Testis (tissue), 2 donors: ENCODE measurements at regions not wholly inside any gene's neighbourhood (a gene's known extent, or its start where the extent isn't known, plus 50 kb on each side); places are given as distances from the start of the nearest gene placed in this dataset.

ENCODE experiments used
- DNase-seq: peaks from one replicate; pipeline ENCODE4 v3.0.0-alpha.2; 2019
- H3K27ac ChIP-seq, 2 donors: fragments of 200-600 bp; sonication (generic); one replicate each; pipeline ENCODE4 v1.5.1; 2019
- H3K27me3 ChIP-seq: fragments of 200-600 bp; sonication (generic); one replicate; pipeline ENCODE4 v1.5.1; 2019
- H3K36me3 ChIP-seq: fragments of 200-600 bp; sonication (generic); one replicate; pipeline ENCODE4 v1.5.1; 2017; ENCODE audit warnings: low read depth; ENCODE audit errors: missing control alignments
- H3K4me1 ChIP-seq: fragments of 200-600 bp; sonication (generic); one replicate; pipeline ENCODE4 v1.5.1; 2019
- H3K4me3 ChIP-seq, 2 donors: fragments of 200-600 bp; sonication (generic); one replicate each; pipeline ENCODE4 v1.5.1; 2017 to 2019
- H3K9me3 ChIP-seq: fragments of 200-600 bp; sonication (generic); one replicate; pipeline ENCODE4 v1.5.1; 2017
- CTCF ChIP-seq, 3 experiments: fragments of 450-650 bp in 2 of 3; fragments of 200-600 bp in 1 of 3; sonication (generic) in 1 of 3; IDR thresholded peaks; one replicate each; pipeline ENCODE4 v1.5.1; 2016 to 2019; ENCODE audit warnings: antibody characterized with exemption in 3 of 3, mild to moderate bottlenecking in 2 of 3, moderate library complexity in 1 of 3
- POLR2A ChIP-seq: fragments of 450-650 bp; IDR thresholded peaks from one replicate; pipeline ENCODE4 v1.6.1; 2017; ENCODE audit warnings: antibody characterized with exemption, mild to moderate bottlenecking, moderate library complexity
- WGBS, 2 donors: methylation state at CpG; one replicate each; pipeline ENCODE4 v1.1.5; 2018; 5-methylcytosine and 5-hydroxymethylcytosine counted together
- intact Hi-C: fragments of 100-400 bp; cut with DNase I; formaldehyde crosslinking; loops from one replicate; pipeline ENCODE4 v1.15.1; 2023; ENCODE audit warnings: low total_unique reads

GRCh38 chr10:130472236-130472635, 336.0 kb downstream of the GLRX3 start:
- H3K36me3 ChIP-seq: no peaks in the 10 kb centered on the region
- no peaks in the 10 kb centered on the region for H3K4me1 ChIP-seq
- 85 to 88% methylated on average over 5 of the region's 5 CpGs for WGBS, 2 donors
- TF ChIP-seq POLR2A (no peak), CTCF (IDR thresholded peaks at IDR 0.05) (no peak)
- intact Hi-C loops: no loop called here
- no peak overlapping the region for H3K27ac ChIP-seq
- no peaks in the 10 kb centered on the region for H3K27me3 ChIP-seq
- no peak for DNase-seq
- H3K9me3 ChIP-seq: no peaks in the 10 kb centered on the region
- no peak overlapping the region for H3K4me3 ChIP-seq

- Histone ChIP-seq H3K4me1 (no peaks in the 10 kb centered on the region), H3K4me3 (no peak overlapping the region), H3K9me3 (no peaks in the 10 kb centered on the region), H3K27me3 (no peaks in the 10 kb centered on the region), H3K27ac (no peak overlapping the region), H3K36me3 (no peaks in the 10 kb centered on the region)
- intact Hi-C loops: no loop called here
- no peak for DNase-seq
- TF ChIP-seq POLR2A (no peak), CTCF (IDR thresholded peaks at IDR 0.05) (no peak)
- 56 to 58% methylated on average over 9 of the region's 9 CpGs for WGBS, 2 donors
Observed at GRCh38 chr10:130474591-130474990, 338.4 kb downstream of the GLRX3 start.

GRCh38 chr10:130477360-130477759, 341.2 kb downstream of the GLRX3 start:
- intact Hi-C loops: no loop called here
- TF ChIP-seq POLR2A (no peak), CTCF (IDR thresholded peaks at IDR 0.05) (no peak)
- Histone ChIP-seq H3K4me1 (no peaks in the 10 kb centered on the region), H3K4me3 (no peak overlapping the region), H3K9me3 (no peaks in the 10 kb centered on the region), H3K36me3 (no peaks in the 10 kb centered on the region), H3K27ac (no peak overlapping the region), H3K27me3 (no peaks in the 10 kb centered on the region)
- no peak for DNase-seq
- WGBS, 2 donors: 33 to 100% methylated on average over 1 to 5 of the region's 5 CpGs

- no peaks in the 10 kb centered on the region for H3K4me1 ChIP-seq
- TF ChIP-seq CTCF (IDR thresholded peaks at IDR 0.05) (no peak), POLR2A (no peak)
- DNase-seq: peak; percentile 61
- intact Hi-C loops: no loop called here
- H3K4me3 ChIP-seq: no peak overlapping the region
- whole genome bisulfite sequencing, 2 donors: 54 to 59% methylated on average over 7 of the region's 7 CpGs
- no peak overlapping the region for H3K27ac ChIP-seq
- H3K36me3 ChIP-seq: no peaks in the 10 kb centered on the region
- no peaks in the 10 kb centered on the region for H3K9me3 ChIP-seq
- no peaks in the 10 kb centered on the region for H3K27me3 ChIP-seq
Observed at GRCh38 chr10:130479146-130479545, 343.0 kb downstream of the GLRX3 start.

- Histone ChIP-seq H3K27me3 (no peaks in the 10 kb centered on the region), H3K9me3 (no peaks in the 10 kb centered on the region), H3K36me3 (no peaks in the 10 kb centered on the region), H3K4me1 (no peaks in the 10 kb centered on the region), H3K4me3 (no peak overlapping the region), H3K27ac (no peak overlapping the region)
- no peak for DNase-seq
- intact Hi-C loops: no loop called here
- 73 to 82% methylated on average over 8 of the region's 8 CpGs for WGBS, 2 donors
- no peak for TF ChIP-seq POLR2A
- no peak for TF ChIP-seq CTCF (IDR thresholded peaks at IDR 0.05)
Observed at GRCh38 chr10:130479926-130480325, 343.7 kb downstream of the GLRX3 start.
